Activated CD8-positive, alpha-beta T cell treated with anti-CD3 and anti-CD28 coated beads, Interleukin-2, amount 10 ng/mL, durations not matched to agents 7 days and 5 days (primary cell): ENCODE measurements at regions not wholly inside any gene's neighbourhood (a gene's known extent, or its start where the extent isn't known, plus 50 kb on each side); places are given as distances from the start of the nearest gene placed in this dataset.

Experiments used
- ATAC-seq: fragments of 150-1000 bp; cut with Tn5 transposase; one replicate; pipeline ENCODE4 v1.10.0; 2021; ENCODE audit warnings: moderate library complexity
- CTCF ChIA-PET: fragments of 350-600 bp; sonication (Branson Sonifier 250); formaldehyde crosslinking; loops from one replicate; lab custom pipeline; 2021; ENCODE audit warnings: antibody characterized with exemption; lab: Charles Lee
- POLR2A ChIA-PET: fragments of 350-600 bp; sonication (Branson Sonifier 250); formaldehyde crosslinking; loops from one replicate; lab custom pipeline; 2021; ENCODE audit warnings: antibody characterized with exemption; lab: Charles Lee
- DNase-seq: peaks from one replicate; pipeline ENCODE4 v3.0.0-alpha.2; 2020
- H3K27ac Mint-ChIP-seq: one replicate; pipeline ENCODE4 v1.8.0; 2021; ENCODE audit warnings: mild to moderate bottlenecking, mixed read lengths
- H3K27me3 Mint-ChIP-seq: one replicate; pipeline ENCODE4 v1.8.0; 2021; ENCODE audit warnings: low read depth, mixed read lengths
- H3K36me3 Mint-ChIP-seq: one replicate; pipeline ENCODE4 v1.8.0; 2021; ENCODE audit warnings: low read depth, mixed read lengths
- H3K4me1 Mint-ChIP-seq: one replicate; pipeline ENCODE4 v1.8.0; 2021; ENCODE audit warnings: low read depth, mixed read lengths
- H3K4me3 Mint-ChIP-seq: one replicate; pipeline ENCODE4 v1.8.0; 2021; ENCODE audit warnings: mild to moderate bottlenecking, mixed read lengths
- H3K9me3 Mint-ChIP-seq: one replicate; pipeline ENCODE4 v1.8.0; 2022; ENCODE audit warnings: mixed read lengths; ENCODE audit not compliant: insufficient read depth

- H3K9me3 Mint-ChIP-seq: no peaks in the 10 kb centered on the region
- peaks cover 7% of the 10 kb centered on the region for H3K27me3 Mint-ChIP-seq
- POLR2A ChIA-PET: no interaction called here
- no peak overlapping the region for H3K27ac Mint-ChIP-seq
- DNase-seq (no peak), ATAC-seq (no peak)
- no peak overlapping the region for H3K4me3 Mint-ChIP-seq
- CTCF ChIA-PET: no interaction called here
- no peaks in the 10 kb centered on the region for H3K36me3 Mint-ChIP-seq
- H3K4me1 Mint-ChIP-seq: no peaks in the 10 kb centered on the region
Measured at GRCh38 chr22:48372390-48372789, 1455.3 kb downstream of the BRD1 start.

GRCh38 chr22:48371391-48371790, 1456.3 kb downstream of the BRD1 start:
- H3K9me3 Mint-ChIP-seq: no peaks in the 10 kb centered on the region
- H3K4me1 Mint-ChIP-seq: no peaks in the 10 kb centered on the region
- H3K4me3 Mint-ChIP-seq: no peak overlapping the region
- DNase-seq (no peak), ATAC-seq (no peak)
- no peaks in the 10 kb centered on the region for H3K36me3 Mint-ChIP-seq
- no peak overlapping the region for H3K27ac Mint-ChIP-seq
- H3K27me3 Mint-ChIP-seq: peaks cover 5% of the 10 kb centered on the region
- ChIA-PET CTCF (no interaction called here), POLR2A (no interaction called here)

GRCh38 chr22:48370508-48371325, 1457.0 kb downstream of the BRD1 start:
- H3K9me3 Mint-ChIP-seq: no peaks in the 10 kb centered on the region
- no peak overlapping the region for H3K4me3 Mint-ChIP-seq
- no peaks in the 10 kb centered on the region for H3K27me3 Mint-ChIP-seq
- ATAC-seq (no peak), DNase-seq (no peak)
- ChIA-PET POLR2A (no interaction called here), CTCF (no interaction called here)
- no peaks in the 10 kb centered on the region for H3K36me3 Mint-ChIP-seq
- H3K4me1 Mint-ChIP-seq: no peaks in the 10 kb centered on the region
- no peak overlapping the region for H3K27ac Mint-ChIP-seq

GRCh38 chr22:48369789-48370507, 1457.7 kb downstream of the BRD1 start:
- no peak for ATAC-seq
- Mint-ChIP-seq H3K9me3 (no peaks in the 10 kb centered on the region), H3K27me3 (no peaks in the 10 kb centered on the region), H3K27ac (no peak overlapping the region), H3K4me1 (no peaks in the 10 kb centered on the region), H3K4me3 (no peak overlapping the region), H3K36me3 (no peaks in the 10 kb centered on the region)
- CTCF ChIA-PET: no interaction called here
- no peak for DNase-seq
- POLR2A ChIA-PET: no interaction called here

GRCh38 chr22:48368975-48369525, 1458.6 kb downstream of the BRD1 start:
- no peaks in the 10 kb centered on the region for H3K27me3 Mint-ChIP-seq
- H3K4me3 Mint-ChIP-seq: no peak overlapping the region
- CTCF ChIA-PET: no interaction called here
- DNase-seq (no peak), ATAC-seq (no peak)
- POLR2A ChIA-PET: no interaction called here
- no peaks in the 10 kb centered on the region for H3K36me3 Mint-ChIP-seq
- no peaks in the 10 kb centered on the region for H3K4me1 Mint-ChIP-seq
- H3K27ac Mint-ChIP-seq: no peak overlapping the region
- H3K9me3 Mint-ChIP-seq: no peaks in the 10 kb centered on the region

GRCh38 chr22:48367731-48368130, 1459.9 kb downstream of the BRD1 start:
- no peak overlapping the region for H3K4me3 Mint-ChIP-seq
- no peaks in the 10 kb centered on the region for H3K36me3 Mint-ChIP-seq
- no peaks in the 10 kb centered on the region for H3K27me3 Mint-ChIP-seq
- no peak overlapping the region for H3K27ac Mint-ChIP-seq
- ChIA-PET CTCF (no interaction called here), POLR2A (no interaction called here)
- DNase-seq: no peak
- no peaks in the 10 kb centered on the region for H3K4me1 Mint-ChIP-seq
- no peak for ATAC-seq
- no peaks in the 10 kb centered on the region for H3K9me3 Mint-ChIP-seq

- DNase-seq: no peak
- CTCF ChIA-PET: no interaction called here
- Mint-ChIP-seq H3K36me3 (no peaks in the 10 kb centered on the region), H3K4me3 (no peak overlapping the region), H3K27ac (no peak overlapping the region), H3K9me3 (no peaks in the 10 kb centered on the region), H3K27me3 (no peaks in the 10 kb centered on the region), H3K4me1 (no peaks in the 10 kb centered on the region)
- no peak for ATAC-seq
- POLR2A ChIA-PET: no interaction called here
Measured at GRCh38 chr22:48366591-48366990, 1461.1 kb downstream of the BRD1 start.

- H3K9me3 Mint-ChIP-seq: no peaks in the 10 kb centered on the region
- H3K4me3 Mint-ChIP-seq: no peak overlapping the region
- ChIA-PET POLR2A (no interaction called here), CTCF (no interaction called here)
- H3K36me3 Mint-ChIP-seq: no peaks in the 10 kb centered on the region
- H3K27ac Mint-ChIP-seq: no peak overlapping the region
- no peaks in the 10 kb centered on the region for H3K4me1 Mint-ChIP-seq
- no peak for ATAC-seq
- no peaks in the 10 kb centered on the region for H3K27me3 Mint-ChIP-seq
- DNase-seq: no peak
Measured at GRCh38 chr22:48366056-48366455, 1461.6 kb downstream of the BRD1 start.

GRCh38 chr22:48365386-48365785, 1462.3 kb downstream of the BRD1 start:
- H3K27ac Mint-ChIP-seq: no peak overlapping the region
- no peak overlapping the region for H3K4me3 Mint-ChIP-seq
- CTCF ChIA-PET: no interaction called here
- DNase-seq: no peak
- ATAC-seq: no peak
- POLR2A ChIA-PET: no interaction called here
- no peaks in the 10 kb centered on the region for H3K36me3 Mint-ChIP-seq
- H3K27me3 Mint-ChIP-seq: no peaks in the 10 kb centered on the region
- H3K9me3 Mint-ChIP-seq: no peaks in the 10 kb centered on the region
- H3K4me1 Mint-ChIP-seq: no peaks in the 10 kb centered on the region

GRCh38 chr22:48362721-48363404, 1464.8 kb downstream of the BRD1 start:
- Mint-ChIP-seq H3K4me3 (no peak overlapping the region), H3K27ac (no peak overlapping the region), H3K27me3 (no peaks in the 10 kb centered on the region), H3K9me3 (no peaks in the 10 kb centered on the region), H3K4me1 (no peaks in the 10 kb centered on the region), H3K36me3 (no peaks in the 10 kb centered on the region)
- no peak for DNase-seq
- POLR2A ChIA-PET: no interaction called here
- CTCF ChIA-PET: no interaction called here
- ATAC-seq: no peak

GRCh38 chr22:48361099-48361639, 1466.5 kb downstream of the BRD1 start:
- ChIA-PET CTCF (no interaction called here), POLR2A (no interaction called here)
- H3K27ac Mint-ChIP-seq: no peak overlapping the region
- no peak overlapping the region for H3K4me3 Mint-ChIP-seq
- H3K27me3 Mint-ChIP-seq: no peaks in the 10 kb centered on the region
- H3K36me3 Mint-ChIP-seq: no peaks in the 10 kb centered on the region
- no peaks in the 10 kb centered on the region for H3K4me1 Mint-ChIP-seq
- H3K9me3 Mint-ChIP-seq: no peaks in the 10 kb centered on the region
- DNase-seq: no peak
- no peak for ATAC-seq

- no peaks in the 10 kb centered on the region for H3K9me3 Mint-ChIP-seq
- ChIA-PET CTCF (no interaction called here), POLR2A (no interaction called here)
- no peaks in the 10 kb centered on the region for H3K36me3 Mint-ChIP-seq
- DNase-seq (no peak), ATAC-seq (no peak)
- H3K27me3 Mint-ChIP-seq: no peaks in the 10 kb centered on the region
- H3K4me1 Mint-ChIP-seq: no peaks in the 10 kb centered on the region
- no peak overlapping the region for H3K4me3 Mint-ChIP-seq
- H3K27ac Mint-ChIP-seq: no peak overlapping the region
Measured at GRCh38 chr22:48359613-48359965, 1468.1 kb downstream of the BRD1 start.
